Prostate gland (tissue), 2 donors: ENCODE measurements at regions not wholly inside any gene's neighbourhood (a gene's known extent, or its start where the extent isn't known, plus 50 kb on each side); places are given as distances from the start of the nearest gene placed in this dataset.

Experiments
- CTCF ChIP-seq, 4 experiments: fragments of 200-600 bp in 2 of 4; fragments of 450-650 bp in 2 of 4; sonication (generic) in 2 of 4; IDR thresholded peaks; 1 replicate in 3 of 4; 2 replicates in 1 of 4; pipeline ENCODE4 v1.5.1; 2016 to 2019; ENCODE audit warnings: antibody characterized with exemption in 4 of 4, mild to moderate bottlenecking in 2 of 4, moderate library complexity in 2 of 4
- POLR2A ChIP-seq: fragments of 450-650 bp; IDR thresholded peaks from one replicate; pipeline ENCODE4 v1.6.1; 2016; ENCODE audit warnings: antibody characterized with exemption, mild to moderate bottlenecking
- POLR2AphosphoS5 ChIP-seq: sonication (generic); formaldehyde crosslinking; IDR thresholded peaks from one replicate; pipeline ENCODE4 v1.6.1; 2017; ENCODE audit warnings: antibody characterized with exemption

GRCh38 chr3:177672252-177672911 lies 475.1 kb upstream of the TBL1XR1 start:
- TF ChIP-seq POLR2AphosphoS5 (no peak), CTCF (IDR thresholded peaks at IDR 0.05) (no peak), POLR2A (no peak)
